Stomach (tissue), 8 donors: ENCODE measurements at regions not wholly inside any gene's neighbourhood (a gene's known extent, or its start where the extent isn't known, plus 50 kb on each side); places are given as distances from the start of the nearest gene placed in this dataset.

Source experiments
- DNase-seq, 2 donors: peaks; one replicate each; pipeline versions ENCODE4 v3.0.0 to v3.0.0-alpha.2; 2013 to 2019
- H3K27ac ChIP-seq, 5 donors: fragments of 200-600 bp in 4 of 5; sonication (generic) in 4 of 5; one replicate each; pipeline ENCODE4 v1.5.1; 2013 to 2019; ENCODE audit warnings: mild to moderate bottlenecking in 1 of 5, moderate library complexity in 1 of 5
- H3K27me3 ChIP-seq, 3 donors: fragments of 200-600 bp; sonication (generic); one replicate each; pipeline ENCODE4 v1.5.1; 2017 to 2019; ENCODE audit warnings: mixed run types in 1 of 3
- H3K36me3 ChIP-seq, 4 donors: fragments of 200-600 bp; sonication (generic); 1 replicate in 3 of 4; 2 replicates in 1 of 4; pipeline ENCODE4 v1.5.1; 2016 to 2019
- H3K4me1 ChIP-seq, 4 donors: fragments of 200-600 bp; sonication (generic); one replicate each; pipeline ENCODE4 v1.5.1; 2016 to 2019
- H3K4me3 ChIP-seq, 4 donors: fragments of 200-600 bp; sonication (generic) in 3 of 4; one replicate each; pipeline ENCODE4 v1.5.1; 2016 to 2019; ENCODE audit warnings: mild to moderate bottlenecking in 1 of 4
- H3K9me3 ChIP-seq, 4 donors: fragments of 200-600 bp; sonication (generic); one replicate each; pipeline ENCODE4 v1.5.1; 2016 to 2019
- CTCF ChIP-seq, 7 experiments: fragments of 450-650 bp in 4 of 7; fragments of 200-600 bp in 3 of 7; sonication (generic) in 3 of 7; IDR thresholded peaks; one replicate each; pipeline ENCODE4 v1.5.1; 2016 to 2019; ENCODE audit warnings: antibody characterized with exemption in 7 of 7, control low read depth in 2 of 7, mild to moderate bottlenecking in 1 of 7
- EP300 ChIP-seq: sonication (generic); formaldehyde crosslinking; IDR thresholded peaks from one replicate; pipeline ENCODE4 v1.6.1; 2017; ENCODE audit warnings: antibody characterized with exemption
- POLR2A ChIP-seq, 4 donors: fragments of 450-650 bp; IDR thresholded peaks; one replicate each; pipeline ENCODE4 v1.6.1; 2016; ENCODE audit warnings: antibody characterized with exemption in 4 of 4, control low read depth in 2 of 4, mild to moderate bottlenecking in 1 of 4, moderate library complexity in 1 of 4
- POLR2AphosphoS5 ChIP-seq, 3 donors: sonication (generic); formaldehyde crosslinking; IDR thresholded peaks; one replicate each; pipeline ENCODE4 v1.6.1; 2016; ENCODE audit warnings: antibody characterized with exemption in 3 of 3
- WGBS, 5 donors: extraction: QIAGEN DNeasy Blood & Tissue Kit in 3 of 5; methylation state at CpG; one replicate each; pipeline versions ENCODE4 v1.1.5 to v1.1.7; 2013 to 2018; 5-methylcytosine and 5-hydroxymethylcytosine counted together
- intact Hi-C: fragments of 100-400 bp; cut with DNase I; formaldehyde crosslinking; loops from one replicate; pipeline ENCODE4 v1.15.1; 2023; ENCODE audit warnings: low total_unique reads
- donor health status: healthy with polysubstance abuse.
- donor health status: Bipolar disorder and iron deficiency.
- donor health status: healthy.

GRCh38 chr11:114892381-114893197 is 214.3 kb downstream of the NXPE2 start:
- WGBS, 5 donors = 83 to 89% (median 84%) methylated on average over 3 of the region's 3 CpGs
- DNase-seq = no peak
- intact Hi-C loops = no loop called here

DNA sequence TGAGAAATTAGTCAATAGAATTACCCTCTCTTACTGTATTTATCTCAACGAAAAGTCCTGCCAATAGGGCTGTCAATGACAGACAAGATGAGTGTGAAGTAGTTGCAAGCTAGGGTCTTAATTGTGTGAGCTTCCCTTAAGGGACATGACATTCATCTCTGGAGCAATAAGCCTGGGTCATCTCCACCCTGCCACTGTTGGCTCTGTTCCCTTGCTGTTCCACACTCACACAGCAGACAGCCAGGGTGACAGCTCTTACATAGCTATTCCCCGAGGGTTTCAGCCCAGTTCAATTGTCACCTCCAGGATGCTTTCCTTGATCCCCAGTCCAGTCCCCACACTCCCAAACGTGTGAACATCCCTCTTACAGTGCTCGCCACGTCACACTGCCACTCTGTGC is 215.0 kb downstream of the NXPE2 start:
- H3K27me3 ChIP-seq = peaks cover 0 to 14% (median 9%) of the 10 kb centered on the region in 3 donors
- DNase-seq = no peak
- TF ChIP-seq POLR2A (IDR thresholded peaks at IDR 0.05) (no peak), CTCF (IDR thresholded peaks at IDR 0.05) (no peak), POLR2AphosphoS5 (IDR thresholded peaks at IDR 0.05) (no peak), EP300 (no peak)
- no peaks in the 10 kb centered on the region for H3K4me1 ChIP-seq
- H3K27ac ChIP-seq = no peak overlapping the region
- WGBS, 5 donors = 78 to 84% (median 80%) methylated on average over 5 of the region's 5 CpGs
- no peaks in the 10 kb centered on the region for H3K36me3 ChIP-seq
- H3K9me3 ChIP-seq = peaks cover 0 to 8% (median 0%) of the 10 kb centered on the region in 4 donors
- H3K4me3 ChIP-seq = no peak overlapping the region
- intact Hi-C loops = no loop called here

More at GRCh38 chr11:114892381-114893197, 214.3 kb downstream of the NXPE2 start:
- no peak overlapping the region for H3K4me3 ChIP-seq
- no peaks in the 10 kb centered on the region for H3K4me1 ChIP-seq
- H3K36me3 ChIP-seq = no peaks in the 10 kb centered on the region
- H3K9me3 ChIP-seq = peaks cover 0 to 8% (median 0%) of the 10 kb centered on the region in 4 donors
- peaks cover 0 to 14% (median 9%) of the 10 kb centered on the region in 3 donors for H3K27me3 ChIP-seq
- TF ChIP-seq CTCF (IDR thresholded peaks at IDR 0.05) (no peak), EP300 (no peak), POLR2A (IDR thresholded peaks at IDR 0.05) (no peak), POLR2AphosphoS5 (IDR thresholded peaks at IDR 0.05) (no peak)
- no peak overlapping the region for H3K27ac ChIP-seq

GRCh38 chr11:114896594-114896993 is 218.3 kb downstream of the NXPE2 start:
- TF ChIP-seq EP300 = no peak
- TF ChIP-seq POLR2A (IDR thresholded peaks at IDR 0.05) = no peak
- TF ChIP-seq POLR2AphosphoS5 (IDR thresholded peaks at IDR 0.05) = no peak
- no peak for TF ChIP-seq CTCF (IDR thresholded peaks at IDR 0.05)
- Histone ChIP-seq H3K4me1 (no peaks in the 10 kb centered on the region), H3K36me3 (no peaks in the 10 kb centered on the region), H3K27me3 (no peaks in the 10 kb centered on the region), H3K4me3 (no peak overlapping the region), H3K27ac (no peak overlapping the region), H3K9me3 (peaks cover 0 to 20% (median 11%) of the 10 kb centered on the region in 4 donors)
- 54 to 77% (median 65%) methylated on average over 4 of the region's 4 CpGs for WGBS, 5 donors
- intact Hi-C loops = no loop called here
- no peak for DNase-seq

- H3K27ac ChIP-seq = no peak overlapping the region
- no peaks in the 10 kb centered on the region for H3K4me1 ChIP-seq
- H3K9me3 ChIP-seq = peaks cover 0 to 14% (median under 1%) of the 10 kb centered on the region in 4 donors
- TF ChIP-seq CTCF (IDR thresholded peaks at IDR 0.05) (no peak), POLR2A (IDR thresholded peaks at IDR 0.05) (no peak), EP300 (no peak), POLR2AphosphoS5 (IDR thresholded peaks at IDR 0.05) (no peak)
- intact Hi-C loops = no loop called here
- H3K27me3 ChIP-seq = no peaks in the 10 kb centered on the region
- no peaks in the 10 kb centered on the region for H3K36me3 ChIP-seq
- no peak overlapping the region for H3K4me3 ChIP-seq
- 43 to 64% (median 58%) methylated on average over 2 to 3 of the region's 3 CpGs for WGBS, 5 donors
- DNase-seq = no peak
These were observed 231.5 kb downstream of the NXPE2 start for GRCh38 chr11:114909866-114910265.
